ENCODE measurements at regions not wholly inside any gene's neighbourhood (a gene's known extent, or its start where the extent isn't known, plus 50 kb on each side); places are given as distances from the start of the nearest gene placed in this dataset.

DNA sequence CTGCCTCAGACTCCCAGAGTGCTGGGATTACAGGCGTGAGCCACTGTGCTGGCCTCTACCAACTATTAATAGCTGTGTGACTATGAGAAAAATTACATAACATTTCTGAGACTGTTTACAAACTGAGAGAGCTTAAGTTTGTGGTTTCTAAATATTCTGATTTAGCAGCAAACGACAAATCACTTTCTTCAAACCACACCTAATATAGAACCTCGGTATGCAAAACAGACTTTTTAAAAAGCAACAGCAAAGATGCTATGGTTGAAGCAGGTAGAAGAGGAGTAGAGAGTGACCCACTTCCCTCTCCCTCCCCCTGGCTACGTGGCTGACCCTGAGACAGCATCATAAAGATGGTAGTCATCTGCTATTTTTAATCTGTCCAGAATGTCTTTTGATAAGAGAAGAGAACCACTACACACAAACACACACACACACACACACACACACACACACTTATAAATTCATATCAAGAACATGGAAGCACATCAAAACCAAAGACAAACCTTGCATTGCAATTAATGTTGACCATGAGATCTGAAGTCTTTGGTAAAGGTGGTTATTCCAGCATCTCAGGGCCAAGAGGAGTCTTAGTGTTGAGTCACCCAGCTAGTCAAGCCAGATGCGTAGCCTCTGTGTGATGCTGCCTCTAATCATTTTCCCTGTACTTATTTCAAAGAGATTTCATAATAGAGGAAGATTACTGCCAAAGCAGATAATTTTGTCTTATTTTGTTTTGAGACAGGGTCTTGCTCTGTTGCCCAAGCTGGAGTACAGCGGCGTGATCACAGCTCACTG is 58.1 kb upstream of the TMEM215 start:
- TF ChIP-seq, protein P1, sequence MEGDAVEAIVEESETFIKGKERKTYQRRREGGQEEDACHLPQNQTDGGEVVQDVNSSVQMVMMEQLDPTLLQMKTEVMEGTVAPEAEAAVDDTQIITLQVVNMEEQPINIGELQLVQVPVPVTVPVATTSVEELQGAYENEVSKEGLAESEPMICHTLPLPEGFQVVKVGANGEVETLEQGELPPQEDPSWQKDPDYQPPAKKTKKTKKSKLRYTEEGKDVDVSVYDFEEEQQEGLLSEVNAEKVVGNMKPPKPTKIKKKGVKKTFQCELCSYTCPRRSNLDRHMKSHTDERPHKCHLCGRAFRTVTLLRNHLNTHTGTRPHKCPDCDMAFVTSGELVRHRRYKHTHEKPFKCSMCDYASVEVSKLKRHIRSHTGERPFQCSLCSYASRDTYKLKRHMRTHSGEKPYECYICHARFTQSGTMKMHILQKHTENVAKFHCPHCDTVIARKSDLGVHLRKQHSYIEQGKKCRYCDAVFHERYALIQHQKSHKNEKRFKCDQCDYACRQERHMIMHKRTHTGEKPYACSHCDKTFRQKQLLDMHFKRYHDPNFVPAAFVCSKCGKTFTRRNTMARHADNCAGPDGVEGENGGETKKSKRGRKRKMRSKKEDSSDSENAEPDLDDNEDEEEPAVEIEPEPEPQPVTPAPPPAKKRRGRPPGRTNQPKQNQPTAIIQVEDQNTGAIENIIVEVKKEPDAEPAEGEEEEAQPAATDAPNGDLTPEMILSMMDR (conservative IDR thresholded peaks at IDR 0.05): no peak
- TF ChIP-seq ZFX (IDR thresholded peaks at IDR 0.05): no peak
- H3K27ac ChIP-seq: no peak overlapping the region

DNA sequence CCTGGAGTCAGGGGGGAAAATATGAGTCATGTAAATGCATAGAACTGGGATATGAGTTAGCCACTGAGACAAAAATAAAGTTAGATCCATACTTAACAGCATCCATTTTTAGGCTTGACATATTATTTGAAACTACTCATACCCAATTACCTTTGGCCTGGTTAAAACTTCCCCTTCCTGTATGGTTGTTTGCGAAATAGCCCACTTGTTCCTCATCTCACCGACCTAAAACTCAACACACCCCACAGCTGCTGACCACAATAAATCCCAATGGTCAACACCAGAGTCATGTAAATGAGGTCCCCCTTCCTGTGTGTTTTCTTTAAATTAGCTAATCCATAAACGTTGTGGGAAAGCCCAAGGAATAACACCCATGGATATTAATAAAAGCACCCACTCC is 55.2 kb upstream of the TMEM215 start:
- TF ChIP-seq, protein P1 (conservative IDR thresholded peaks at IDR 0.05): no peak
- TF ChIP-seq ZFX (IDR thresholded peaks at IDR 0.05): no peak
- no peak overlapping the region for H3K27ac ChIP-seq
